HG02678 (cell line): ENCODE measurements at regions not wholly inside any gene's neighbourhood (a gene's known extent, or its start where the extent isn't known, plus 50 kb on each side); places are given as distances from the start of the nearest gene placed in this dataset.

ENCODE experiments used
- ATAC-seq: cut with Tn5 transposase; IDR thresholded peaks from one replicate; pipeline ENCODE4 v1.9.1; 2021; ENCODE audit warnings: mild to moderate bottlenecking, moderate library complexity; ENCODE audit not compliant: unreplicated experiment

- ATAC-seq, result no peak
Measured at GRCh38 chr1:173420330-173420806, 56.8 kb upstream of the PRDX6 start.

GRCh38 chr1:173421286-173421685, 55.8 kb upstream of the PRDX6 start:
- no peak for ATAC-seq

DNA sequence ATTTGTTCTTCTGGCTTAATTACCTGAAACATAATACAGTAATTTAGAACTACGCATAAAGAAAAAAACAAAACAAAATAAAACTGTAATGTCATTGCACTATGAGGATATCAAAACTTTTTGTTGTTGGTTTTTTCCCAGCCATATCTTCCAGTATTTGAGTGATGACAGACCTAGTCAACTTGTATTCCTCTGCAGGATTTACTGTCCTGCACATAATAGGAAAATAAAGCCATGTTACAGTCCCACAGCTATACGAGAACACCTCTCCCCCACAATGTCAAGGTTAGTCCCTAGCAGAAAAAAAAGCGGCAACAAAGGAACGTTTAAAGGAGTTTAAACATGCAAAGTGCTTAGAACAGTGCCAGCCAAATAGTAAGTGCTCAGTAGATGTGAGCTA, 55.3 kb upstream of the PRDX6 start:
- ATAC-seq, result no peak

DNA sequence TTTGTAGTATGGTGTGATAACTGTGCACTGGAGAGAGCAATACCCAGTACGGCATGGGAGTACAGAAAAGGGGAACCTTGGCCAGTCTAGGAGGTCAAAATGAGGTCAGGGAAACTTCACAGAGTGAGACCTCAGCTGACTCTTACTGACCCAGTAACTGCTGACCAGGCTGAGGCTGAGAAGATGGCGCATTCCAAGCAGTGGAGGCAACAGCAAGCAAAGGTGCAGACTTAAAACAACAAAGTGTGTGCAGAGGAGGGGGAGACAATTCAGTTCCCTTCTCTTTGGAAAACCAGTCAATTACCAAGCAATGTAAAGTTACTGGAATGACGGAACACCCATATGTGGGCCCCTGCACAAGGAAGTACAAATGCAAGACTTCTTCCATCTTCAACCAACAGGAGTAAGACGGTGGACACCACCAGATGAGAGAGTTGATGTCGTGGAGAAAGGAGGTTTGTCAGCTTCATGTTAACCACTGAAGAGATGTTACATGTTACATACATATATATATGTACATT, 54.6 kb upstream of the PRDX6 start:
- ATAC-seq, result no peak

GRCh38 chr1:173423291-173423690, 53.8 kb upstream of the PRDX6 start:
- no peak for ATAC-seq

GRCh38 chr1:173424143-173424542, 53.0 kb upstream of the PRDX6 start:
- no peak for ATAC-seq

GRCh38 chr1:173424782-173425407, 52.2 kb upstream of the PRDX6 start:
- ATAC-seq, result no peak

- no peak for ATAC-seq
Measured at GRCh38 chr1:173426057-173426456, 51.1 kb upstream of the PRDX6 start.

GRCh38 chr1:173427146-173428054, 49.7 kb upstream of the PRDX6 start:
- no peak for ATAC-seq
